Cardiac septum (tissue), 1 donor: ENCODE measurements at regions not wholly inside any gene's neighbourhood (a gene's known extent, or its start where the extent isn't known, plus 50 kb on each side); places are given as distances from the start of the nearest gene placed in this dataset.
"Not testable (repeated sequence)": the region's sequence is repeated elsewhere in the genome, so short reads cannot be mapped to it uniquely, and the experiment has no call there.

ENCODE experiments used
- DNase-seq: peaks from one replicate; pipeline ENCODE4 v3.0.0-alpha.2; 2020; ENCODE audit warnings: low spot score
- intact Hi-C: fragments of 100-400 bp; cut with DNase I; formaldehyde crosslinking; loops from one replicate; pipeline ENCODE4 v1.14.0; 2022
- donor health status: DM: no; HTN: no; CAD: no.

DNA sequence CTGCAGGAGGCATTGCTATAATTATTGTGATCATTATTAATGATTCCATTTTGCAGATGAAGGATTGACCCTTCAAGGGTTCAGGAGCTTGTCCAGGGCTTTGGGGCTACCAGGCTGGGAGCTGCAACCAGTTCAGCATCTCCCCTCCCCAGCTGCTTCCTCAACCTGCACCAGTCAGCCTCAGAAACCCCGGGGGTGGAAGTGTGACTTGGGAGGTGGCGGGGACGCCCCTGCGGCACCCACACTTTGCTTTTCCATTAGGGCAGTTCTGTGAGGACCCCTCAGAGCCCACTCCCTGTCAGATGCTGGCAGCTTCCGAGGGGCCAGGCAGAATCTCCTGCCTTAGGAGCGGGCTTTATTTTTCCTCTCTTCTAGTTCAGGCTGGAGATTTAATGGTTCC, 85.6 kb downstream of the OLFM1 start:
- no peak for DNase-seq
- intact Hi-C loops = no loop called here

DNA sequence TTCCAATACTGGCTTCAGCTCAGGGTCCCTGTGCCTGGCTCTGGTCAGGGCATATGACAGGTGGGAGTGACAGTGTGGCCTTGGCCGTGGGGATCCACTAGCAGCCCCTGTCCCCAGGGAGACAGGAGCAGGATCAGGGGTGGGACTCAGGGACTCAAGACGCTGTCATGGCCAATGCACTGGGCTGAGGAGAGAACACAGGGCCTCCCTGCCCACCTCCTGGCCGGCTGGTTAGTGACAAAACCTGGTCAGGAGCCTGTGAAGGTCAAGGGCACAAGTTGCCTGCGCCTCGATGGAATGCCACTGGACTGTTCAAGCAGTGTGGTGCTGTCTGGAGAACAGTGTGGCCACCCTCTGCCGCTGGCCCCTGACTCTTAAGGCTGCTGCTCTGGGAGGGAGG, 86.8 kb downstream of the OLFM1 start:
- DNase-seq = no peak
- intact Hi-C loops = no loop called here

DNA sequence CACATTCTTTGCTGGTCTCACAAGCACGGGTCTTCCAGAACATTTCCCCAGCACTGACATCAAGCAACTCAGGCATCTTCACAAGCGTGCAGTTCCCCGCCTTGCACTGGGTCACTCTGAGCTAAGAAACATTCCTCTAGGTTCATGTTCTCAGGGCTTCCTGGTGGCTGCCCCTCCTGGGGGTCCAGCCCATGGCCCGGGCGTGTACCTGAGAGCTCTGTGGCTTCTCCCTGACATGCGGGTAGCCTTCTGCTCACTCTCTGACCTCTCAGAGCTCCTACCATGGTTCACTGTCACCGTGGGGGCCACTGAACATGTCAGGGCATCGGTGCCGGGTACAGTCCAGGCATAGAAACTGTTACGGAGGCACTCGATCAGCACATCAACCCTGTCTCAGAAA, 87.5 kb downstream of the OLFM1 start:
- intact Hi-C loops = no loop called here
- no peak for DNase-seq

DNA sequence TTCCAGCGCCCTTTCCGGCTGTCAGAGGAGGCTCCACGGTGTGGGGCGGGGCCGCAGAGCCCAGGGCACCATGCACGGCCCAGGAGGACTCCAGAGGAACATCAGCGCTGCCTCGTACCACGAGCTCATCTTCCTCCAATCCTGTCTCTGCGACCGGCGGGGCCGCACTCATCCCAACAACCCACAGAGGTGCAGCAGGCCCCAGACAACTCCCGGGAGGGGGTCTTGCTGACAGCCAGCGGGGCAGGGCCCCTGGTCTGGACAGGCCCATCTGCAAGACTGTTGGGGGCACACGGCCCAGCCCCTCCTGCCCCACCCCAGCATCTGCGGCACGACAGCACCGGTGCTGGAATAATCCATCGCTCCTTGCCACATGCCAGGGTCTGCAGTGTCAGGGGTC, 88.8 kb downstream of the OLFM1 start:
- intact Hi-C loops = no loop called here
- no peak for DNase-seq

DNA sequence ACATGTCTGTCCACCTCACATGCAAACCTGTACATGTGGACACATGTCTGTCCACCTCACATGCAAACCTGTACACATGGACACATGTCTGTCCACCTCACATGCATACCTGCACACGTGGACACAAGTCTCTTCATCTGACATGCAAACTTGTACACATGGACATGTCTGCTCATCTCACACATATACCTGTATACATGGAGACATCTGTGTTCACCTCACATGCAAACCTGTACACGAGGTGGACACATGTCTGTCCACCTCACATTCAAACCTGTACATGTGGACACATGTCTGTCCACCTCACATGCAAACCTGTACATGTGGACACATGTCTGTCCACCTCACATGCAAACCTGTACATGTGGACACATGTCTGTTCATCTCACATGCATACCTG, 90.1 kb downstream of the OLFM1 start:
- DNase-seq, intact Hi-C loops: not testable (repeated sequence)

DNA sequence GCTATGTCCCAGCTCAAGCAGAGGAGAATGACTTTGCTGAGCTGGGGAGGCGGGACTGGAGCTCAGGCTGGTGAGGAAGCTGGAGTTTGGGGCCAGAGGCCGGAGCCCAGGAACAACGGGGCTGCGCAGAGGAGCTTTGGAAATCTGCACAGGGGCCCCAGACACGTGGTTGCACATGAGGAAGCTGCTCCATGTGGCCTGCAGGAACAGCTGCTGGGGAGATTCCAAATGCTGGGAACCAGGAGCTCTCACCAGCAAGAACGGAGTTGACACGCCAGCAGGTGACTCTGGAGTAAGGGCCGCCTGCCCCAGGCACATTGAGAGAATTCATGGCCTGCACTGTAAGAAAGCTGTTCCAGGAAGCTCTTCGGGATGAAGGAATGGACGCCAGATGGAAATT, 91.0 kb downstream of the OLFM1 start:
- intact Hi-C loops = no loop called here
- DNase-seq = no peak

DNA sequence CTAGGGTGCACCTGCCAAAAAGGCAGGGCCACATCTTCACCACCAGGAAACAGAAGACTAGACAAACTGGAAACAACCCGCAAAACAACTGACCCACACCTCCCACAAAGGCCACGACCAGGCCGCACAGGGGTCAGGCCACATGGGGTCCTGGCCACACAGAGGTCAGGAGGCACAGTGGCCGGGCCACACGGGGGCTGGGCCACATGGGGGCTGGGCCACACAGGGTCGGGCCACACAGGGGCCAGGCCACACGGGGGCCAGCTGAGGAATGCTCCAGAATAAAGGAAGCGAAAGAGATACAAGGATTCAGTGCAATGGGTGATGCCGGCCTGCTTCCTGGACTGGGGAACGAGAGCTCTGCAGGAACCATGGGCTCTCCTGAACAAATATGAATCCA, 91.6 kb downstream of the OLFM1 start:
- intact Hi-C loops = no loop called here
- DNase-seq = no peak

DNA sequence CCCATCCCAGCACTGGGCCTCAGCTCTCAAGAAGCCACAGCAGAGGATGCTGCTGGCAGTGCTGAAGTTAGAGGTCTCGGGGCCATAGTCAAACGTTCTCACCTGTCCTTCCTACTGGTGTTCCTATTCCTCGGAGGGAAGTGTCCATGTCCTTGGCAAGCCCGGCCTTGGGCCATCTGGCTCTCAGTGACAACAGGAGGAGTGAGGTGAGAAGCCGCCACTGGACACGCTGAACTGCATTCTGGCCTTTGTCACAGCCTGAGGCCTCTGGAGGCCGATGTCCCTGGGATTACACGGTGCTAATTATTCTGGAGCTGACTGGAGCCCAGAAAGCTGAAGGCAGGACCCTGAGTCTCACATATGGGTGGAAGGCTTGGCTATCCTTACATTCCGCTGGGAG, 92.5 kb downstream of the OLFM1 start:
- DNase-seq = no peak
- intact Hi-C loops = no loop called here

DNA sequence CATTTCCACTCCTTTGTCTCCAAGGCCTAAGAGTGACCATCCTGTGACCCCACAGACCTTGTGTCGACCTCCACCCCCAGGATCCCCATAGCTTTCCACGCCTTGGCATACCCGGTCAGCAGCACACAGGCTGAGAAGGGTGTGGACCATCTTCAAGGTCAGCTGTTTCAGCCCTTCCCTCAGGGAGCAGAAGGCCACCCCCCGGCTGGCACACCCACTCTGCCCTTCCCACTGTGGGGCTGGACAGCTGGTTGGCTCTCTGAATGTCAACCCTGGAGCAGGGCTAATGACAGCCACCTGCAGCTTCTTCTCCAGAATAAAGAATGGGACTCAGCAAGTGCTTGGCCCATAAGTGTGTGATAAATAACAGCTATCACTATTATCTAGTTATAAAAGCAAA, 93.1 kb downstream of the OLFM1 start:
- DNase-seq = no peak
- intact Hi-C loops = no loop called here

DNA sequence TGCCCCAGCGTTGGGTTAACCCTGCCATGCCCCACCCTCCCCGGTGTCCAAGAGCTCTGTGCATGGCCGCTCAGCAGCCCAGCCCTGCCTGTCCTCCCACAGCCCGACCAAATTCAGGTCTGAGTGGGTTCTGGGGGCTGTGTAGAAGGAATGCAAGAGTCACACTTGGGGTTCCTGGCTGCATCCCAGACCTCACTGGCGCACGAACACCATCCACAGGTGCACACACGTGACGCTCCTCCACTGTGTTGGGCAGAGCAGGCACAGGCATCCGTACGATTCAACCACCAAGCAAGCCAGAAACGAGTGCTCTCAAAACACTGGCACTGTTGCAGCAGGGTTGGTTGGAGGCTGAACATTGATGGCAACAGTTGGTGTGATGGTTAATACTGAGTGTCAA, 93.9 kb downstream of the OLFM1 start:
- no peak for DNase-seq
- intact Hi-C loops = no loop called here

DNA sequence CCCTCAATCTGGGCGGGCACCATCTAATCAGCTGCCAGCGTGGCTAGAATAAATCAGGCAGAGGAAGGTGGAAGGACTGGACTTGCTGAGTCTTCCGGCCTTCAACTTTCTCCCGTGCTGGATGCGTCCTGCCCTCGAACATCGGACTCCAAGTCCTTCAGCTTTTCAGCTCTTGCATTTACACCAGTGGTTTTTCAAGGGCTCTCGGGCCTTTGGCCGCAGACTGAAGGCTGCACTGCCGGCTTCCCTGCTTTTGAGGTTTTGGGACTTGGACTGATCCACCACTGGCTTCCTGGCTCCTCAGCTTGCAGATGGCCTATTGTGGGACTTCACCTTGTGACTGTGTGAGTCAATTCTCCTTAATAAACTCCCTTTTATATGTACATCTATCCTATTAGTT, 94.4 kb downstream of the OLFM1 start:
- DNase-seq, intact Hi-C loops: not testable (repeated sequence)

DNA sequence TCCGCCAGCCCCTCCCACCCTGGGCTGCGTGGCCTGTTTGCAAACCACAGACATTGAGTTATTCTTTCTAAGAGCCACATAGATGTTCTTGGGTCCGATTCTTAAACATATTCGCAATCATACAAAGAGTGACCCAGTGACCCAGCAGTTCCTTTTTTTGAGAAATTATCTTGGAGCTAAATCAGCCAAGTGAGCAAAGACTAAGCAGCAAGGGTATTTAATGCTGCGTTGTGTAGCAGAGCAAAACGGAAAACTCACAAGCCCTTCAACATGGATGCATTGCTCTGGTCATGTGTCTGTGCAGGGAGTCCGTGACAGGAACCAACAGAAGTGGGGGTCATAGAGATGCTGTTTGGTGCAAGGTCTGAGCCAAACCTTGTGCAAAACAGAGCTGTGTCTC, 95.6 kb downstream of the OLFM1 start:
- intact Hi-C loops = no loop called here
- DNase-seq = no peak

DNA sequence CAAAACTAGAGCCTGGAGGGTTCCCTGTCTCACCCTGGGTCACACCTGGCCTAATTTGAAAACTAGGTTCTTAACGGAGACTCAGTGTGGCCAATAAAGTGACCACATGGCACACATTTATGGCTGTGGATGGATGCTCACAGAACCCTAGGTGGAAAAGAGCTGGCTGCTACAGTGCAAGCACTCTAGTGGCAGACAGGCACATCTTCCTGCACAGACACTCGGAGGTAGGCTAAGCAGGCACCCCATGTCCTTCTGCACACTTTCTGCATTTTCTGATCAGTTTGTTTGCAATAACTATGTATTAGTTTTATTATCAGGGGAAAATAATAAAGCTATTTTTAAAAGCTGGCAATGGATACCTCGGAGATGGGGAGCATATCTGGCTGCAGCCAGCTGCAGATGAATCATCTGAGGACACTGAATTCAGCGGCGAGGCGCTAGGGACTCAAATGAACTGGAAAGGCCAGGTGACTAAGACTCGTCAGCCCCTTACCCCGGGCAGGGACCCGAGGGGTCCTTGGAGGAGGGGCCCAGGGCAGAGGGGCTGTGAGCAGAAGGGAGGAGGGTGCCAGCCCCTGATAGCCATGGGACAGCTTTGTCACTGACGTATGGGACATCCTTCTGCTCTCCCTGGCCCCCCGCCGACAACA, 96.2 kb downstream of the OLFM1 start:
- no peak for DNase-seq
- intact Hi-C loops = no loop called here

DNA sequence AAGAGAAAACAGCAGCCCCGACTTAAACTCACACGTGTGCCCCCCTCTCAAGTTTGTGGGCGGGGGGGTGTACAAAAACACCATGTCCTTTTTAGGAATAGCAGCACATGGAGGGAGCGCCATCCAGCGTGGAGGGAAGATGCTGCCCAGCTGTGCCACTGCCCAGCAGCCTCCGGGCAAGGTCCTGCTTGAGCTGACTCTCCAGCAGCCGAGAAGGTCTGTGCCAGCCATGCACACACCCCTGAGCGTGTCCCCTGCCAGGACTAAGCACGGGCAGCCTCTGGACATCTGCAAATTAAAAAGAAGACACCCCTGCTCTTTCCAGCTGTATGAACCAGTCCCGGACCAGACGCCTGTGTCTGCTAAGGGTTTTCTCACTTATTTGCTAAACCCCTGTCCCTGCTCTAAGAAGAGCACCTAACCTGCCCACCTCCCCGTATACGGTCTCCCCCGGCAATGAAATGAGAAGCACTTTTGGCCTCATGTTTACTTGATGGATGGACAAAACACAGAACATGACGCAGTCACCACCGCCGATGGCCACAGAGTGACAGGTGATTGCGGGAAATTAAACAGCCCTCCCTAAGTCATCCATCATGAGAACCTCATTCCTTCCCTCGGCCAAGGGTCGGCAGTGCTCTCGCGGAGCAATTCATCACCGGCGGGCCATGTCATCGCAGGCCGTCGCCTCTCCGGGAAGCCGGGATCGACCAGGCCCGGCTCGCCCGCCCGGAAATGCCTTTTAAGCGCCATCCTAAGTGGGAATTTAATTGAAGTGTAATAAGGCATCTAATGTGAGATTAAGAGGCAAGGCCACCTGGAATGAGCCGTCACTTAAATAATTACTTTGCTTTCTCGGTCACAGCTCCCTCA, 96.9 kb downstream of the OLFM1 start:
- DNase-seq = no peak

DNA sequence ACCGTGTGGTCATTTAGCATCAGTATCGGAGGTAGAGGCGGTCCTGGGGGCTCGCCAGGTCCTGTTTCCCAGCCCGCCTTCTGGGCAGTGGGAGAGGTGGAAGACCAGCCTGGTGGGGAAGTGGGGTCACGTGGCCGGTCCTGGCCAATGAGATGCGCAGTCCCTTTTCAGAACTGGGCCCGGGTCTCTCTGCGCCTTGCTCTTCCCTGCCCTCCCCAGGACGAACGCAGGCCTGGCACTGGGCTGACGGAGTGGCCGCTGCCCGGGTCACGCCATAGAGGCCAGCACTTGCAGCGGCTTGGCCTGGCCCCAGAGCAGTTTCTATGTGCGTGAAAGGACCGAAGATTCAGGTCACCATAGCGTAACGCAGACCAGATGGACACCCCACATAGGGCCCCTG, 97.6 kb downstream of the OLFM1 start:
- intact Hi-C loops = no loop called here
- no peak for DNase-seq

More for the DNA sequence above, 96.9 kb downstream of the OLFM1 start:
- intact Hi-C loops = no loop called here

DNA sequence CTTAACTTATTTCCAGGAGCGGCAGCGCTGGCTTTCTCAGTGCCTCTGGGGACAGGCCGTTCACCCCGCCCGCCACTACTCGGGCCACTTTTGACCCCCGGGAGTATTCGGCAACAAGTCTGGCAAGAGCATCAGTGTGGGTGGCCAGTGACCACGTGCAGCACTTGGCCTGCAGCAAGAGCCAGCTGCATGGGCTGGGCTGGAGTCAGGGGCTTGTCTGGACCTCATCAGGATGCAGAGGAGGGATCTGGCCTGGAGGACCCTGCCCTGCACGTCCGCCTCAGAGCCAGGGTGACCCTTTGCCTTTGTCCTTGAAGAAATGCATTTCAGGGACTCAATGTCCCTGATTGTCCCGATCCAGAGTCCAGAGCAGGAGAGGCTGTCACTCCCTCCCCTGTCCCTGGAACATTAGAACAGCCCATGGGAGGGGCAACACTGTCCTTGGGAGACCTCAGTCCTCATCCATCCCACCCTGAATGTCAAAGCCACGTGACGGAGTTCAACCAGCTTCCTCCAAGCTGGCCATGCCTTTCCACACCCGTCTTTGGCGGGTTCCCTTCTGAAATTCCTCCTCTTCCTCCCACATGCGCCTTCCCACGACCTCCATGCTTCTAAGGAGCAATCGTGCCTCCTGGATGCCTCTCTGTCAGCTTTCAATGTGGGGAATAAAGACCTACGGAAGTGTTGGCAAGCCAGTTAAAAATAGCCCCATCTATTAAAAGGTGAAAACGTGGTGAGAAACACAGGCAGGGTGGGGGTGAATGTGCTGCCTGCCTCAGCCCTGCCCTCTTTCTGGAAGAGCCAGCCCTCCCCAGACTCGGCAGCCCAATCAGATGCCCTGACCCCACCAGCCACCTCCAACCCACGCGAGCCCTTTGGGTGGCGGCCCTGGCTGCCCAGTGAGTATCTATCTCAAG, 99.0 kb downstream of the OLFM1 start:
- intact Hi-C loops = no loop called here
- DNase-seq = no peak

DNA sequence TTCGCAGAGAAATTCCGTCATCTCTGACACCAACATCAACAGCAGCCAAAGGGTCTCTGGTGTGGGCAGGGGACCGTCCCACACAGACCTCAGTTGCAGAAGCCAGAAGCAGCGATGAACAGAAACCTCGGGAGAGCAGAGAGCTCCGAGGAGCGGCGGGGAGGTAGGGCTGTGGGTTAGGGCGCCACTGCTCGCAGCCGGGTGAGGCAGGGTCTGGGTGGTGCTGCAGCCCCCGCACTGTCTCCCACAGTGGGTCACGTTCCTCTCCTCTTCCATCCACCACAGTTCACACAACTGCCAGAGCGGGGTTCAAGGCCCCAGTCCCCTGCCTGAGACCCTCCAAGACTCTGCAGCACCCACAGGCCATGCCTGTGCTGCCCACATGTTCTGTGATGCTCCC, 99.9 kb downstream of the OLFM1 start:
- intact Hi-C loops = no loop called here
- no peak for DNase-seq

DNA sequence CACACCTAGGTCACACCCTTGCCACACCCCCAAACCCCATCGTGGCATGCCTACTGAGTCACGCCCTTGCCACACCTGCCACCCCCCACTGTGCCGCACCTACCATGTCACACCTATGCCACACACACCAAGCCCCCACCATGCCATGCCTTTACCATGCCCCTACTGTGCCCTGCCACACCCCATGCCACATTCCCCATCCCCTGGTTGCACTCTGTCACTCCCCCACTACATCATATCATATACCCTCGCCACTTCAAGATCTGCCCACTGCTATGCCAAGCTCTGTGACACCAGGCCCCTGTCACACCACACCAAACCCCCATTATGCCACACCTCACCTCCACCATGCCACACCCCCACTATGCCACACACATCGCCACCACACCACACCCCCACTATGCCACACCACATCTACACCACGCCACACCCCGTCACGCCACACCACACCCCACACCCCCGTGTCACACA, 101.2 kb downstream of the OLFM1 start:
- intact Hi-C loops = no loop called here
- DNase-seq = no peak

DNA sequence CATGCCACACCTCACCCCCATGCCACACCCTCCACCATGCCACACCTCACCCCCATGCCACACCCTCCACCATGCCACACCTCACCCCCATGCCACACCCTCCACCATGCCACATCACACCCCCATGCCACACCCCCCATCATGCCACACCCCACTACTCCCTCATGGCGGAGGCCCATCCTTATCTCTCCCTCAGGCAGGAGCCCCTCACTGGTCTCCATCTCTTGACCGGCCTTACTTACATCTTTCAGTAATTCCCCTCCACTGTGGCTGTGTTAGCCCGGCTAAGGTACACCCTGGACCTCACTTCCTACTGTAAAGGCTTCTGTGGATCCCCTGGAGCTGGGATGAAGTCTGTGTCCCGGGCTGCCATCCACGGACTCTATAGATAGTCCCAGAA, 102.0 kb downstream of the OLFM1 start:
- intact Hi-C loops = no loop called here
- DNase-seq = no peak
